Aorta (tissue), 5 donors: ENCODE measurements at regions not wholly inside any gene's neighbourhood (a gene's known extent, or its start where the extent isn't known, plus 50 kb on each side); places are given as distances from the start of the nearest gene placed in this dataset.

Experiments used
- ATAC-seq: fragments of 200-7000 bp; cut with Tn5 transposase; one replicate; pipeline ENCODE4 v1.9.1; 2022; ENCODE audit warnings: moderate library complexity; ENCODE audit not compliant: low FRiP score
- DNase-seq, 2 donors: peaks; one replicate each; pipeline ENCODE4 v3.0.0-alpha.2; 2020
- H3K27ac ChIP-seq, 2 donors: one replicate each; pipeline ENCODE4 v1.5.1; 2013; ENCODE audit warnings: low read length in 2 of 2, mild to moderate bottlenecking in 2 of 2, moderate library complexity in 2 of 2, control low read depth in 1 of 2, inconsistent platforms in 1 of 2, low read depth in 1 of 2
- H3K27me3 ChIP-seq, 2 donors: one replicate each; pipeline ENCODE4 v1.6.1; 2013; ENCODE audit warnings: control low read depth in 1 of 2, low read length in 1 of 2, mild to moderate bottlenecking in 1 of 2, moderate library complexity in 1 of 2; ENCODE audit not compliant: insufficient read depth in 2 of 2, control insufficient read depth in 1 of 2
- H3K36me3 ChIP-seq, 2 donors: one replicate each; pipeline ENCODE4 v1.6.1; 2013; ENCODE audit warnings: control low read depth in 1 of 2, low read length in 1 of 2, mild to moderate bottlenecking in 1 of 2; ENCODE audit not compliant: insufficient read depth in 2 of 2, control insufficient read depth in 1 of 2
- H3K4me1 ChIP-seq, 2 donors: one replicate each; pipeline ENCODE4 v1.6.1; 2013; ENCODE audit warnings: low read length in 2 of 2, control low read depth in 1 of 2, mild to moderate bottlenecking in 1 of 2, moderate library complexity in 1 of 2; ENCODE audit not compliant: insufficient read depth in 2 of 2, control insufficient read depth in 1 of 2
- H3K4me3 ChIP-seq, 2 donors: one replicate each; pipeline ENCODE4 v1.5.1; 2013; ENCODE audit warnings: low read length in 2 of 2, control low read depth in 1 of 2, mild to moderate bottlenecking in 1 of 2
- H3K9me3 ChIP-seq: one replicate; pipeline ENCODE4 v1.6.1; 2013; ENCODE audit warnings: mild to moderate bottlenecking, low read length; ENCODE audit not compliant: control insufficient read depth
- WGBS, 2 donors: extraction: QIAGEN DNeasy Blood & Tissue Kit; methylation state at CpG; one replicate each; pipeline ENCODE4 v1.1.7; 2013; 5-methylcytosine and 5-hydroxymethylcytosine counted together
- intact Hi-C, 2 donors: fragments of 100-400 bp; cut with DNase I; formaldehyde crosslinking; loops; one replicate each; pipeline versions ENCODE4 v1.14.2 to v1.15.0; 2022
- donor health status: healthy with polysubstance abuse.
- donor health status: Bipolar disorder and iron deficiency.
- donor health status: DM: no; HTN: no; CAD: no.
- donor health status: DM: no; HTN: no; CAD: no.
- donor health status: DM: yes; HTN: yes; CAD: no.

DNA sequence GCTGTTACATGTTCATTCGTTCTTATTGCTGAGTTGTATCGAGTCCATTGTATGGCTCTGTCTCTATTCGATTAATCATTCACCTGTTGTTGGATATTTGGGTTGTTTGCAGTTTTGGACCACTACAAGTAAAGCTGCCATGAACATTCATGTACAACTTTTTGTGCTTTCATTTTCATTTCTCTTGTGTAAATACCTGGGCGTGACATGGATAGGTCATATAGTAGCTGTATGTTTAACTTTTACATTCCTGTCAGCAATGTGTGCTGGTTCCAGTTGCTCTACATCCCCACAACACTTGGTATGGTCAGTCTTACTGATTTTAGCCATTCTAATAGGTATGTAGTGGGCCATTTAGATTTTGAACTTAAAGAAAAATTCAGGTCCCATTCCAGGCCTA is 194.2 kb upstream of the PLET1 start:
- Histone ChIP-seq H3K27me3 (no peaks in the 10 kb centered on the region), H3K4me1 (peaks cover 0 to 2% of the 10 kb centered on the region in 2 donors), H3K27ac (no peak overlapping the region), H3K36me3 (no peaks in the 10 kb centered on the region), H3K9me3 (peaks cover 2% of the 10 kb centered on the region), H3K4me3 (no peak overlapping the region)
- ATAC-seq (no peak), DNase-seq (no peak)
- intact Hi-C loops: loop anchor here in 1 of 2 donors (2.0 to 10.0 kb wide), 2 partner anchors 100 to 164 kb away; no protein-coding TSS in a partner anchor
- 94% methylated on average over 4 of the region's 4 CpGs for WGBS, 2 donors

DNA sequence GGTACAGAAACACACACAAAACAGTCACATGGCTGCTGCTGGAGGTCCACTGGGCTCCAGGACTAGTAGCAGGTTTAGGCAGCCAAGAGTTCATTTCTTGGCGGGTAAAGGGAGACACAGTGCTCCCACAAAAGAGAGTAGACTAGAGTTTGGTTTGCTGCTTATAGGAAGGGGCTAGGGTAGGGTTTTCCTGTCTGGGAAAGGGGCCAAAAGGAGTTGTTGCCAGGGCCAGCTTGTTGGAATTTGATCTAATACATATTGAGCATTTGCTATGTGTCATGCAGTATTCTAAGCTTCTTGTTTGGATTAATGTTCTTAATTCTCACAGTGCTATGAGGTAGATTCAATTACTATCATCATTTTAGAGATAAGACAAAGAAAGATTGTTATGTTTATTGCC is 195.1 kb upstream of the PLET1 start:
- DNase-seq: no peak
- WGBS, 2 donors: 48 to 66% methylated on average over 1 of the region's 1 CpG
- Histone ChIP-seq H3K36me3 (no peaks in the 10 kb centered on the region), H3K4me1 (peaks cover 0 to 2% of the 10 kb centered on the region in 2 donors), H3K9me3 (peaks cover 2% of the 10 kb centered on the region), H3K27ac (no peak overlapping the region), H3K4me3 (no peak overlapping the region), H3K27me3 (no peaks in the 10 kb centered on the region)
- intact Hi-C loops: loop anchor here in 1 of 2 donors (2.0 to 10.0 kb wide), 2 partner anchors 99 to 165 kb away; no protein-coding TSS in a partner anchor
- ATAC-seq: no peak

DNA sequence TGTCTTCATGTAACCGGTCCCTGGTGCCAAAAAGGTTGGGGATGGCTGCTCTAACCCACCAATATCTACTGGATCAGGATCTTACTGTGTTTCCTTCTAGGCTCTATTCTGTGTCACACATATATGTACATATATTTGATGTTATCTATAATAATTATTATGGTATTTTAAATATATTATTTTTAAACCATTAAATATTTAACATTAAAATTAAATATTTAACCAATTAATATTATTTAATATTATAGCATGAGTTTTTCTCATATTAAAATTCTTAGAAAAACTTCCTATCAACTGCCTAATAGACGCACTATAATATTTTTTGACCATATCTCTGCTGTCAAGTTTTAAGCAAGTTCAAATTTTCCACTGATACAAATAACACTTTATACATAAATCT is 196.9 kb upstream of the PLET1 start:
- intact Hi-C loops: loop anchor here in 1 of 2 donors (10.0 kb wide), 1 partner anchor 97 kb away; no protein-coding TSS in a partner anchor
- 71 to 78% methylated on average over 2 of the region's 2 CpGs for WGBS, 2 donors

DNA sequence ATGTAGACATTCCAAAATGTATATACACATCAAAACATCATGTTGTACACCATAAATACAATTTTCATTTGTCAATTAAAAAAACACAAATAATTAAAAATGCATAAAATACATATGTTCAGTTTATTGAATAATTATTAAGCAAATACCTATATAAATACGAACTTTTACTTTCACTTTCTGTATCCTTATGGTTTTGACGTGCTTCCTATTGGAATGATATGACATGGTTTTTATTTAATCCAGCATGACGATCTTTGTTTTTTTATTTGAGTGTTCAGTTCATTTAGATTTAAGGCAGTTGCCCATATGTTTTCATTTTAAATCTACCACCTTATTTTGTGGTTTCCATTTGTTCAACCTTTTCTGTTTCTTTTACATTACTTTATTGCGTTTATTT is 198.3 kb upstream of the PLET1 start:
- no peak for DNase-seq
- intact Hi-C loops: loop anchor here in 1 of 2 donors (10.0 kb wide), 1 partner anchor 96 kb away; no protein-coding TSS in a partner anchor
- WGBS, 2 donors: 85 to 86% methylated on average over 4 of the region's 4 CpGs
- H3K27ac ChIP-seq: no peak overlapping the region
- no peaks in the 10 kb centered on the region for H3K36me3 ChIP-seq
- peaks cover 2% of the 10 kb centered on the region for H3K9me3 ChIP-seq
- no peaks in the 10 kb centered on the region for H3K4me1 ChIP-seq
- no peaks in the 10 kb centered on the region for H3K27me3 ChIP-seq
- H3K4me3 ChIP-seq: no peak overlapping the region
- ATAC-seq: no peak

More for the DNA sequence above, 196.9 kb upstream of the PLET1 start:
- peaks cover 0 to 2% of the 10 kb centered on the region in 2 donors for H3K4me1 ChIP-seq
- no peak for ATAC-seq
- no peak overlapping the region for H3K4me3 ChIP-seq
- H3K9me3 ChIP-seq: peaks cover 2% of the 10 kb centered on the region
- no peaks in the 10 kb centered on the region for H3K36me3 ChIP-seq
- no peaks in the 10 kb centered on the region for H3K27me3 ChIP-seq
- H3K27ac ChIP-seq: no peak overlapping the region
- DNase-seq: no peak

DNA sequence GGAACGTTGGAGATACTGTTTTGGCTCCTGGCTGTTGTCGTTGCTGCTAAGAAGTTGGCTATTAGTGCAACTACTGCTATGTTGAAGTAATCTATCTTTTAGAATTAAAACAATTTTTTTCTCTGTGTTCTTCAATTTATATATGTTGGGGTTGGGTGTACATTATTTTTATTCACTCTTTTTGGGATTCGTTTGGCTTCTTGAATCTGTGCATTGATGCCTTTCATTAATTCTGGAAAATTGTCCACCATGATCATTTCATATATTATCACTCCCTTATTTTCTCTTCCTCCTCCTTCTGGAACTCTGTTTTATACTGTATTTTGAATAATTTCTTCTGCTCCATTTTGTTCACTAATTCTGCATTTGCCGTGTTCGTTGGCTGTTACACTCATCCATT is 199.5 kb upstream of the PLET1 start:
- ATAC-seq: no peak
- 84 to 85% methylated on average over 5 of the region's 5 CpGs for WGBS, 2 donors
- no peak overlapping the region for H3K27ac ChIP-seq

DNA sequence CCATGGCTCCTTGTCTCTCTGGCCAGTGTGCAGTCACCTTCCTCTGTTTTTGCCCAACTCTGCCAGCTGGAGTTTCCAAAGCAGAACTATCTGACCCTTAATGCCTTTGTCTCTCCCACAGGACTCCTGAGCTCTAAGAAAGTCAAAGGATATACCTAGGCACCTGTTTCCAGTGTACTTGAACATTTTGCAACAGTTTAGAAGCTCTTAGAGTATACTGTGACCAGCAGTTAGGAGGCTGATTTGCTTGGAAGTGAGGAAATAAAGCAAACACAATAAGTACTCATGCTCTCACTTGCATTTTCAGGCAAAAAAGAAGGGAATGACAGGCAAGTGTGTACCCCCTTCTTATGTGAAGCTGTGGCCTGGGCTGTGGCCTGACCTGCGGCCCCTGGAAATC is 204.3 kb upstream of the PLET1 start:
- Histone ChIP-seq H3K36me3 (no peaks in the 10 kb centered on the region), H3K9me3 (no peaks in the 10 kb centered on the region), H3K4me3 (no peak overlapping the region), H3K4me1 (no peaks in the 10 kb centered on the region), H3K27me3 (no peaks in the 10 kb centered on the region), H3K27ac (no peak overlapping the region)
- intact Hi-C loops: no loop called here
- no peak for ATAC-seq
- DNase-seq: no peak
- WGBS, 2 donors: 88 to 100% methylated on average over 1 of the region's 1 CpG

More for the DNA sequence above, 199.5 kb upstream of the PLET1 start:
- intact Hi-C loops: no loop called here
- Histone ChIP-seq H3K4me3 (no peak overlapping the region), H3K4me1 (no peaks in the 10 kb centered on the region), H3K36me3 (no peaks in the 10 kb centered on the region), H3K9me3 (peaks cover 2% of the 10 kb centered on the region), H3K27me3 (no peaks in the 10 kb centered on the region)
- no peak for DNase-seq

DNA sequence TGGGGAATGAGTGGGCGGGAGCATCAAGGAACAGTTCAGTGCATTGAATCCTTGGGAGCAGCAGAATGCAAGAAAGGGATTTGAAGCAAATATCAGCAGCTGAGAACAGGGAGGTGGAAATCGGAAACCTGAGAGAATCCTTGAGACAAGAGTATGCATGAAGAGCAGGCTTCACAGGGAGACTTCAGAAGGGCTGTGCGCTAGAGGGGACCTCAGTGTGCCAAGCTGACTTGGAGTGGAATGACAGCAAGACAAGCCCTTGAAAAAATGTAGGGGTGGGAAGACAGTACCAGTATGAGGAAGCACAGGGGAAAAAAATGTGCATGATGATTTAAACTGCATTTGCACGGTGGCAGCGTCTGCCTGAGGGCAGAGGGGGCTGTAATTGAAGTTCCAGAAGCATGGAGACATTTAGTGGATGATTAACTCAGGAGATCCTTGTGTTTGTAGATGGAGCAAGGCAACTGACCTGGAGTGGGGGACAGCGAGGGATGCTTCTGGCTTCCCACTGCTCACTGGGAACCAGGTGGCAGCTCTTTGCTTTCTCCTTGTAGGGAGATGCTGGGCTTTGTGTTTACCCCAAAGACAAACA is 204.9 kb upstream of the PLET1 start:
- intact Hi-C loops: no loop called here
- DNase-seq (no peak), ATAC-seq (no peak)
- H3K27me3 ChIP-seq: no peaks in the 10 kb centered on the region
- H3K4me1 ChIP-seq: no peaks in the 10 kb centered on the region
- no peak overlapping the region for H3K4me3 ChIP-seq
- 74 to 75% methylated on average over 6 of the region's 6 CpGs for WGBS, 2 donors
- no peaks in the 10 kb centered on the region for H3K36me3 ChIP-seq
- no peaks in the 10 kb centered on the region for H3K9me3 ChIP-seq
- H3K27ac ChIP-seq: no peak overlapping the region

DNA sequence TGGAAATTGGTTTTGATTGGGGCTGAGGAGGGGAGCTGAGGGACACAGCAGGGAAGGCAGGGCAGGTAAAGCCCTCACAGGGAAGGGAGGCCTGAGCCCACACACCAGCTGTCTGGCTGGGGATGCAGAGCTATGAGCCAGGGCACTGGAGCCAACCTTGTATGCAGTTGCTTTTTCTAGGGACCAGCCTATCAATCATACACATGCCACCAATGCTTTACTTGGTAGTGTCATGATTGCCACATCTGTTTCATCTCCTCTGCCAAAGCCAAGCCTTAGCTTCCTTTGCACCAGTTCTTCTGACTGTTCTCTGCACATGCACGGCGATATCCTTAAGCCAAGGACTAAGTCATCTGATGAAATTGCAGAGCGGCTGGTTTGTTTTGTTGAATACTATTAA is 207.1 kb upstream of the PLET1 start:
- Histone ChIP-seq H3K4me3 (no peak overlapping the region), H3K4me1 (no peaks in the 10 kb centered on the region), H3K27ac (no peak overlapping the region), H3K9me3 (no peaks in the 10 kb centered on the region), H3K27me3 (no peaks in the 10 kb centered on the region), H3K36me3 (no peaks in the 10 kb centered on the region)
- 95% methylated on average over 3 of the region's 3 CpGs for WGBS, 2 donors
- intact Hi-C loops: no loop called here
- DNase-seq (no peak), ATAC-seq (no peak)

DNA sequence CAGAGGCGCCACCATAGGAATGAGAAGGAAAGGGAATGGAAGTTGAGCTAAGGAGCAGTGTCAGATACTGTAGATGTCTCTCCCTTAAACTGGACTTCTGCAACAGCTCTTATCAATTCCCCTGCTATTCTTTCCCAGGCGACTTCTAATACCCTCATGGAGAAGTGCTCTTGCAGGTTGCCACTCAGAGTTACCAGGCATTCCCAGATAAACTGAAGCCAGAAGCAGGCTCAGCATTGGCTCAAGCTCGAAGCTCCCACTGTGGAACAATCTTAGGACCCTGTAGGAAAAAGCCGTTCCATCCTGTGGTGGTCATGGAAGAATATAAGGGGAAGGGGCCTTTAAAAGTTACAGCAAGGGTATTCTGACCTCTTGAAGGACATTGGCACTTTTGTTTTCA is 208.7 kb upstream of the PLET1 start:
- H3K27ac ChIP-seq: no peak overlapping the region
- no peak for ATAC-seq
- no peaks in the 10 kb centered on the region for H3K9me3 ChIP-seq
- H3K4me3 ChIP-seq: no peak overlapping the region
- 80 to 85% methylated on average over 4 of the region's 4 CpGs for WGBS, 2 donors
- intact Hi-C loops: no loop called here
- no peak for DNase-seq
- H3K36me3 ChIP-seq: no peaks in the 10 kb centered on the region
- no peaks in the 10 kb centered on the region for H3K27me3 ChIP-seq
- no peaks in the 10 kb centered on the region for H3K4me1 ChIP-seq
